Panc1 (cell line): ENCODE measurements at regions not wholly inside any gene's neighbourhood (a gene's known extent, or its start where the extent isn't known, plus 50 kb on each side); places are given as distances from the start of the nearest gene placed in this dataset.

Source experiments
- ATAC-seq: fragments of 200-7000 bp; cut with Tn5 transposase; 2 replicates; pipeline ENCODE4 v1.9.1; 2020; ENCODE audit warnings: mild to moderate bottlenecking, moderate library complexity
- BruUV-seq: library from RNA; stranded (reverse); fragments of 400-500 nt; replicated peaks from 2 replicates; lab custom pipeline; 2021; lab: Mats Ljungman, UMichigan
- CTCF ChIA-PET: fragments of 300-600 bp; sonication (Branson Sonifier 250); formaldehyde crosslinking; loops from one replicate; lab custom pipeline; 2022; ENCODE audit warnings: antibody characterized with exemption; lab: Charles Lee
- POLR2A ChIA-PET: fragments of 300-600 bp; sonication (Branson Sonifier 250); formaldehyde crosslinking; loops from one replicate; lab custom pipeline; 2022; ENCODE audit warnings: antibody characterized with exemption; lab: Charles Lee
- DNase-seq: peaks from one replicate; pipeline ENCODE4 v3.0.0-alpha.2; 2010; ENCODE audit warnings: low read depth, low spot score
- H3K27ac ChIP-seq: 2 replicates; pipeline ENCODE4 v1.5.1; 2011; ENCODE audit warnings: mild to moderate bottlenecking, low read length, inconsistent platforms
- H3K27me3 ChIP-seq: fragments of 200-500 bp; sonication (Bioruptor generic); 2 replicates; pipeline ENCODE4 v1.6.0; 2014; ENCODE audit warnings: low read length, inconsistent platforms; ENCODE audit not compliant: control insufficient read depth, insufficient read depth
- H3K36me3 ChIP-seq: fragments of 200-500 bp; sonication (Bioruptor generic); 2 replicates; pipeline ENCODE4 v1.5.1; 2014; ENCODE audit warnings: inconsistent platforms, mild to moderate bottlenecking, low read length, moderate library complexity; ENCODE audit not compliant: control insufficient read depth, insufficient read depth
- H3K4me1 ChIP-seq: 2 replicates; pipeline ENCODE4 v1.5.1; 2011; ENCODE audit warnings: inconsistent platforms, mild to moderate bottlenecking, low read length, moderate library complexity; ENCODE audit not compliant: control insufficient read depth, insufficient read depth
- H3K4me3 ChIP-seq, 2 experiments: 2 replicates each; pipeline ENCODE4 v1.5.1; 2011 to 2012; ENCODE audit warnings: low read depth in 2 of 2, low read length in 2 of 2, mild to moderate bottlenecking in 2 of 2, inconsistent platforms in 1 of 2, moderate library complexity in 1 of 2
- H3K9me3 ChIP-seq: fragments of 200-500 bp; sonication (Bioruptor generic); 2 replicates; pipeline ENCODE4 v1.5.1; 2014; ENCODE audit warnings: low read depth, mild to moderate bottlenecking, inconsistent platforms, low read length, moderate library complexity; ENCODE audit not compliant: control insufficient read depth, insufficient read depth
- POLR2AphosphoS5 ChIP-seq: IDR thresholded peaks from 2 replicates; pipeline ENCODE4 v1.6.1; 2012; ENCODE audit warnings: mild to moderate bottlenecking, low read depth, low read length, moderate library complexity
- REST ChIP-seq, 2 experiments: IDR thresholded peaks; 2 replicates each; pipeline ENCODE4 v1.6.1; 2011 to 2012; ENCODE audit warnings: low read depth in 2 of 2, control low read depth in 1 of 2, low read length in 1 of 2, mild to moderate bottlenecking in 1 of 2, moderate library complexity in 1 of 2; ENCODE audit not compliant: insufficient read depth in 1 of 2
- SIN3A ChIP-seq: IDR thresholded peaks from 2 replicates; pipeline ENCODE4 v1.6.1; 2012; ENCODE audit warnings: low read depth, mild to moderate bottlenecking, low read length, moderate library complexity, borderline replicate concordance; ENCODE audit not compliant: insufficient read depth
- TCF7L2 ChIP-seq: IDR thresholded peaks from 2 replicates; pipeline ENCODE4 v1.6.1; 2011; ENCODE audit warnings: mild to moderate bottlenecking, low read depth, low read length, inconsistent platforms
- in situ Hi-C: cut with HindIII; loops from 2 replicates; pipeline ENCODE4 v1.10.0; 2016; ENCODE audit warnings: low sequenced_read_pairs, low pct_unique_long_range_greater_than_20kb
- intact Hi-C: fragments of 100-400 bp; cut with micrococcal nuclease; formaldehyde crosslinking; loops from one replicate; pipeline ENCODE4 v1.10.0; 2022; ENCODE audit not compliant: unreplicated experiment
- TF ChIP-seq, protein P1 (sequence below): fragments of 450-650 bp; IDR thresholded peaks from 2 replicates; pipeline ENCODE4 v1.5.1; 2017; ENCODE audit warnings: mild to moderate bottlenecking

DNA sequence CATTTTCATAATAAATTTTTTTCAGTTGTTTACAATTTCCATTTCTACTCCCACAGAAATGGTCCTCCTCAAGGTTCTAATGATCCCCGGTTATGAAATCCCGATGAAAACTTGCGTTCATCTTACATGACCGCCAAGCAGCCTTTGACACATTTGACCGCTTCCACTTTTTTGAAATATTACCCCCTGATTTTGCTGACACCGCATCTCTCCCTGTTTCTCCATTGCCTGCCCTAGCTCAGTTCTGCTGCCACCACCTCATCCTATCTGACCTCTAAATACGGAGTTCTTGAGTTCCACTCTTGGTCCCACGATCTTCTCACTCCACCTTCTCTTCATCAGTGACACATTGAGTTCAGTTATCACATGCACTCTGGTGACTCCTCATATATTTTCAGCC, 74.1 kb downstream of the SLC35B3 start:
- Histone ChIP-seq H3K27me3 (peaks cover 26% of the 10 kb centered on the region), H3K4me3 (no peak overlapping the region), H3K27ac (no peak overlapping the region), H3K9me3 (no peaks in the 10 kb centered on the region), H3K4me1 (no peaks in the 10 kb centered on the region), H3K36me3 (no peaks in the 10 kb centered on the region; the same call in 1 of the 2 replicates)
- BruUV-seq = no TSS peak
- DNase-seq (no peak), ATAC-seq (no peak)
- ChIA-PET CTCF (no interaction called here), POLR2A (no interaction called here)
- in situ Hi-C loops (no loop called here), intact Hi-C loops (no loop called here)
- TF ChIP-seq REST (IDR thresholded peaks at IDR 0.05; ENCODE audit: insufficient read depth in 1 of 2, low read depth in 2 of 2, low read length in 1 of 2) (no peak), SIN3A (no peak), POLR2AphosphoS5 (no peak), TCF7L2 (no peak)
- TF ChIP-seq, protein P1, sequence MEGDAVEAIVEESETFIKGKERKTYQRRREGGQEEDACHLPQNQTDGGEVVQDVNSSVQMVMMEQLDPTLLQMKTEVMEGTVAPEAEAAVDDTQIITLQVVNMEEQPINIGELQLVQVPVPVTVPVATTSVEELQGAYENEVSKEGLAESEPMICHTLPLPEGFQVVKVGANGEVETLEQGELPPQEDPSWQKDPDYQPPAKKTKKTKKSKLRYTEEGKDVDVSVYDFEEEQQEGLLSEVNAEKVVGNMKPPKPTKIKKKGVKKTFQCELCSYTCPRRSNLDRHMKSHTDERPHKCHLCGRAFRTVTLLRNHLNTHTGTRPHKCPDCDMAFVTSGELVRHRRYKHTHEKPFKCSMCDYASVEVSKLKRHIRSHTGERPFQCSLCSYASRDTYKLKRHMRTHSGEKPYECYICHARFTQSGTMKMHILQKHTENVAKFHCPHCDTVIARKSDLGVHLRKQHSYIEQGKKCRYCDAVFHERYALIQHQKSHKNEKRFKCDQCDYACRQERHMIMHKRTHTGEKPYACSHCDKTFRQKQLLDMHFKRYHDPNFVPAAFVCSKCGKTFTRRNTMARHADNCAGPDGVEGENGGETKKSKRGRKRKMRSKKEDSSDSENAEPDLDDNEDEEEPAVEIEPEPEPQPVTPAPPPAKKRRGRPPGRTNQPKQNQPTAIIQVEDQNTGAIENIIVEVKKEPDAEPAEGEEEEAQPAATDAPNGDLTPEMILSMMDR = no peak

- ChIA-PET POLR2A (no interaction called here), CTCF (no interaction called here)
- no TSS peak for BruUV-seq
- TF ChIP-seq TCF7L2 (no peak), POLR2AphosphoS5 (no peak), SIN3A (no peak), REST (IDR thresholded peaks at IDR 0.05; ENCODE audit: insufficient read depth in 1 of 2, low read depth in 2 of 2, low read length in 1 of 2) (no peak)
- TF ChIP-seq, protein P1 = no peak
- H3K4me1 ChIP-seq = no peaks in the 10 kb centered on the region
- no peak overlapping the region for H3K27ac ChIP-seq
- intact Hi-C loops = no loop called here
- H3K36me3 ChIP-seq = no peaks in the 10 kb centered on the region
- ATAC-seq (no peak), DNase-seq (no peak)
- no peak overlapping the region for H3K4me3 ChIP-seq
- no peaks in the 10 kb centered on the region for H3K9me3 ChIP-seq
- in situ Hi-C loops = no loop called here
- no peaks in the 10 kb centered on the region; the same call in 1 of the 2 replicates for H3K27me3 ChIP-seq
Measured at GRCh38 chr6:8352966-8353340, 82.4 kb downstream of the SLC35B3 start.
